Activated naive CD4-positive, alpha-beta T cell treated with anti-CD3 and anti-CD28 coated beads for 36 hours (primary cell): ENCODE measurements at regions not wholly inside any gene's neighbourhood (a gene's known extent, or its start where the extent isn't known, plus 50 kb on each side); places are given as distances from the start of the nearest gene placed in this dataset.

ENCODE experiments used
- CTCF ChIA-PET: fragments of 350-600 bp; sonication (Branson Sonifier 250); formaldehyde crosslinking; loops from one replicate; lab custom pipeline; 2021; ENCODE audit warnings: antibody characterized with exemption; lab: Charles Lee
- DNase-seq: peaks from one replicate; pipeline ENCODE4 v3.0.0-alpha.2; 2020
- H3K27ac Mint-ChIP-seq: one replicate; pipeline ENCODE4 v1.8.0; 2021; ENCODE audit warnings: mild to moderate bottlenecking, mixed read lengths
- H3K27me3 Mint-ChIP-seq: one replicate; pipeline ENCODE4 v1.8.0; 2021; ENCODE audit warnings: low read depth, mixed read lengths
- H3K36me3 Mint-ChIP-seq: one replicate; pipeline ENCODE4 v1.8.0; 2021; ENCODE audit warnings: low read depth, mixed read lengths
- H3K4me1 Mint-ChIP-seq: one replicate; pipeline ENCODE4 v1.8.0; 2021; ENCODE audit warnings: low read depth, mixed read lengths
- H3K4me3 Mint-ChIP-seq: one replicate; pipeline ENCODE4 v1.8.0; 2021; ENCODE audit warnings: mild to moderate bottlenecking, moderate library complexity, mixed read lengths
- H3K9me3 Mint-ChIP-seq: one replicate; pipeline ENCODE4 v1.8.0; 2021; ENCODE audit warnings: mixed read lengths
- intact Hi-C: fragments of 100-400 bp; cut with micrococcal nuclease; formaldehyde crosslinking; loops from one replicate; pipeline ENCODE4 v1.15.1; 2023

DNA sequence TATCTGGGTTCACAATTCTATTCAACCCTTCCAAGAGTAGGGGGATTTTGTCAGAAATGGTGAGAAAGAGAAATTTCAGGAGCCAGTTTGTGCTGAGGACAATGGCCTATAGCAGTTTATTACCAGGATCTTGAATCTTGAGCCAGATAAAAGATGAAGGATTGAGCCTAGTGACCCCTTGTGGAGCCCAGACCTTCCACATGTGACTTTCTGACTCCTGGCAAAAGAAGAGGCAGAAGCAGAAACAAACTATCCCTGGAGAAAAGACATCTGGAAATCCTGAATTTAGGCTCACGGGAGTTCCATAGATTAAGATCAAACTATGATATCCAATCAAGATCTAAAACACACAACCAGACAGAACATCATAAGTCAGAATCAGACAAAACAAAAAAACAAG, 60.9 kb upstream of the CHRM2 start:
- Mint-ChIP-seq H3K27me3 (no peaks in the 10 kb centered on the region), H3K27ac (no peak overlapping the region), H3K4me3 (no peak overlapping the region), H3K4me1 (no peaks in the 10 kb centered on the region), H3K9me3 (peaks cover 15% of the 10 kb centered on the region), H3K36me3 (no peaks in the 10 kb centered on the region)
- intact Hi-C loops, result no loop called here
- CTCF ChIA-PET, result no interaction called here
- DNase-seq, result no peak

GRCh38 chr7:136803028-136803427, 65.4 kb upstream of the CHRM2 start:
- no peak overlapping the region for H3K4me3 Mint-ChIP-seq
- CTCF ChIA-PET, result no interaction called here
- intact Hi-C loops, result no loop called here

GRCh38 chr7:136783934-136784333, 84.5 kb upstream of the CHRM2 start:
- intact Hi-C loops, result no loop called here

More at GRCh38 chr7:136803028-136803427, 65.4 kb upstream of the CHRM2 start:
- DNase-seq, result no peak
- no peaks in the 10 kb centered on the region for H3K36me3 Mint-ChIP-seq
- peaks cover 9% of the 10 kb centered on the region for H3K9me3 Mint-ChIP-seq
- no peaks in the 10 kb centered on the region for H3K27me3 Mint-ChIP-seq
- no peak overlapping the region for H3K27ac Mint-ChIP-seq
- no peaks in the 10 kb centered on the region for H3K4me1 Mint-ChIP-seq

GRCh38 chr7:136741941-136742340, 126.5 kb upstream of the CHRM2 start:
- CTCF ChIA-PET, result no interaction called here
- H3K4me3 Mint-ChIP-seq, result no peak overlapping the region
- no peak overlapping the region for H3K27ac Mint-ChIP-seq
- H3K27me3 Mint-ChIP-seq, result no peaks in the 10 kb centered on the region
- H3K9me3 Mint-ChIP-seq, result peaks cover 14% of the 10 kb centered on the region
- H3K4me1 Mint-ChIP-seq, result no peaks in the 10 kb centered on the region
- no peaks in the 10 kb centered on the region for H3K36me3 Mint-ChIP-seq
- no peak for DNase-seq
- intact Hi-C loops, result no loop called here

More at GRCh38 chr7:136783934-136784333, 84.5 kb upstream of the CHRM2 start:
- CTCF ChIA-PET, result no interaction called here
- Mint-ChIP-seq H3K9me3 (peaks cover 3% of the 10 kb centered on the region), H3K27ac (no peak overlapping the region), H3K4me3 (no peak overlapping the region), H3K27me3 (no peaks in the 10 kb centered on the region), H3K36me3 (no peaks in the 10 kb centered on the region), H3K4me1 (no peaks in the 10 kb centered on the region)
- DNase-seq, result no peak

GRCh38 chr7:136728945-136729344, 139.5 kb upstream of the CHRM2 start:
- intact Hi-C loops, result no loop called here

DNA sequence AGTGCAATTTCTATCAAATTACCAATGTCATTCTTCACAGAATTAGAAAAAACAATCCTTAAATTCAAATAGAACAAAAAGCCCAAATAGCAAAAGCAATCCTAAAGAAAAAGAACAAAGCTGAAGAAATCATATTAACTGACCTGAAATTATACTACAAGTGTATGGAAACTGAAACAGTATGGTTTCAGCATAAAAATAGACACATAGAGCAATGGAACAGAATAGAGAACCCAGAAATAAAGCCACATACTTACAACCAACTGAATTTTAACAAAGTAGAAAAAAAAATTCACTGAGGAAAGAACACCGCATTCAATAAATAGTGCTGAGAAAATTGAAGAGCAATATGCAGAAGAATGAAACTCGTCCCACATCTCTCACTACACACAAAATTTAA, 142.0 kb upstream of the CHRM2 start:
- CTCF ChIA-PET, result no interaction called here
- H3K9me3 Mint-ChIP-seq, result peaks cover 7% of the 10 kb centered on the region
- no peak for DNase-seq

More at GRCh38 chr7:136728945-136729344, 139.5 kb upstream of the CHRM2 start:
- no peaks in the 10 kb centered on the region for H3K27me3 Mint-ChIP-seq
- no peak overlapping the region for H3K27ac Mint-ChIP-seq
- H3K36me3 Mint-ChIP-seq, result no peaks in the 10 kb centered on the region
- CTCF ChIA-PET, result no interaction called here
- DNase-seq, result no peak
- no peak overlapping the region for H3K4me3 Mint-ChIP-seq
- no peaks in the 10 kb centered on the region for H3K4me1 Mint-ChIP-seq
- peaks cover 14% of the 10 kb centered on the region for H3K9me3 Mint-ChIP-seq

GRCh38 chr7:136717910-136718557, 150.4 kb upstream of the CHRM2 start:
- H3K27ac Mint-ChIP-seq, result no peak overlapping the region
- H3K27me3 Mint-ChIP-seq, result no peaks in the 10 kb centered on the region
- H3K9me3 Mint-ChIP-seq, result peaks cover 13% of the 10 kb centered on the region
- intact Hi-C loops, result no loop called here
- no peaks in the 10 kb centered on the region for H3K36me3 Mint-ChIP-seq
- H3K4me3 Mint-ChIP-seq, result no peak overlapping the region
- no peak for DNase-seq
- H3K4me1 Mint-ChIP-seq, result no peaks in the 10 kb centered on the region
- CTCF ChIA-PET, result interaction anchor here (0.9 kb wide), 1 partner anchor 9 kb away, joined by 3 read pairs; no protein-coding TSS in a partner anchor

More for the DNA sequence above, 142.0 kb upstream of the CHRM2 start:
- Mint-ChIP-seq H3K4me1 (no peaks in the 10 kb centered on the region), H3K27ac (no peak overlapping the region), H3K36me3 (no peaks in the 10 kb centered on the region), H3K4me3 (no peak overlapping the region), H3K27me3 (no peaks in the 10 kb centered on the region)
- intact Hi-C loops, result no loop called here

DNA sequence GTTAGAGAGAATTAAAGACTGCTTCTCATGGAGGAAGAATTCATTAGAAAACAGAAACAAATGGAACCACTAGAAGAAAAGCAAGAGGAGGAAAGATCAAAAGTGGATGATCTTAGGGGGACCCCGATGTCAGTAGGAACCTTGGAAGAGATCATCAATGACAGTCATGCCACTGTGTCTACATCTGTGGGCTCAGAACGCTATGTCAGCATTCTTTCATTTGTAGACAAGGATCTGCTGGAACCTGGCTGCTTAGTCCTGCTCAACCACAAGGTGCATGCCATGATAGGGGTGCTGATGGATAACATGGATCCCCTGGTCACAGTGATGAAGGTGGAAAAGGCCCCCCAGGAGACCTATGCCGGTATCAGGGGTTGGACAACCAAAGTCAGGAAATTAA, 154.4 kb upstream of the CHRM2 start:
- no peak overlapping the region for H3K27ac Mint-ChIP-seq

DNA sequence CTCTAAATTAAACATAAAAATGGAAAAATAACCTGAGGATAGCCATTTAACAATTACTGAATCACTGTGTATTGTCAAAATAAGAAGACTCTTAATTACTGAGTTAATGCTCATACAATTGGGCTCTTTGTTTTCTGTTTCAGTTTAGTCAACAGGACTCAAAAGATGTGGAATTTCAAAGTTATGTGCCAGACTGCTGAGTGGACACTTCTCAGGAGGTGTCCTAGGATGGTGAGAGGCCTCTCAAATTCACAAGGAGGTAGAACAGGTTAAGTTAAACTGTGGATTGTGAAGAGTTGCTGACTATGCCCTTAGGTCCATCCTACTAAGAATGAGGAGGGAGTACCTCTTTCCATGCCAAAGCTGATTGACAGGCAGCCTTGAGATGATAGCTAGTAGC, 157.7 kb upstream of the CHRM2 start:
- CTCF ChIA-PET, result no interaction called here
- no peak for DNase-seq
- Mint-ChIP-seq H3K27ac (no peak overlapping the region), H3K27me3 (no peaks in the 10 kb centered on the region), H3K4me1 (no peaks in the 10 kb centered on the region), H3K9me3 (peaks cover 15% of the 10 kb centered on the region), H3K4me3 (no peak overlapping the region), H3K36me3 (no peaks in the 10 kb centered on the region)
- intact Hi-C loops, result no loop called here

More for the DNA sequence above, 154.4 kb upstream of the CHRM2 start:
- no peak overlapping the region for H3K4me3 Mint-ChIP-seq
- H3K4me1 Mint-ChIP-seq, result no peaks in the 10 kb centered on the region
- intact Hi-C loops, result no loop called here
- CTCF ChIA-PET, result no interaction called here
- H3K9me3 Mint-ChIP-seq, result peaks cover 13% of the 10 kb centered on the region
- no peaks in the 10 kb centered on the region for H3K27me3 Mint-ChIP-seq
- no peak for DNase-seq
- H3K36me3 Mint-ChIP-seq, result no peaks in the 10 kb centered on the region

DNA sequence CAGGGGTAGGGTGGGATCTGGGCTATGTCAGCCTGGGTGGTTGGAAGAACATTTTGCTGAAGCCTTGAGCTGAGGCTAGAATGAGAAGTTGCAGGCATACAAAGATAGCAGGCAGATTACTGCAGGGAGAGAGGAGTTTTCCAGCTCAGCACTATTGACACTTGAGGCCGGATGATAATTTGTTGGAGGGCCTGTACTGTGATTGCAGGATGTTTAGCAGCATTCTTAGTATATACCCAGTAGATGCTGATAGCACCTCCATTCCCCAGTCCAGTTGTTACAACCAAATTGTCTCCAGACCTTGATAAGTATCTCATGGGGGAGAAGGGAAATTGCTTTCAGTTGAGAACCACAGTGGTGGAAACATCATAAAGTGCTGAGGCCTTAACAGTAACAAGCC, 158.6 kb upstream of the CHRM2 start:
- no peaks in the 10 kb centered on the region for H3K4me1 Mint-ChIP-seq
- CTCF ChIA-PET, result interaction anchor here (0.7 kb wide), 1 partner anchor 8 kb away, joined by 3 read pairs; no protein-coding TSS in a partner anchor

GRCh38 chr7:136702913-136703312, 165.5 kb upstream of the CHRM2 start:
- Mint-ChIP-seq H3K27ac (no peak overlapping the region), H3K4me3 (no peak overlapping the region), H3K36me3 (no peaks in the 10 kb centered on the region), H3K9me3 (peaks cover 6% of the 10 kb centered on the region), H3K4me1 (no peaks in the 10 kb centered on the region), H3K27me3 (no peaks in the 10 kb centered on the region)
- CTCF ChIA-PET, result no interaction called here
- no peak for DNase-seq
- intact Hi-C loops, result no loop called here

More for the DNA sequence above, 158.6 kb upstream of the CHRM2 start:
- no peak for DNase-seq
- H3K36me3 Mint-ChIP-seq, result no peaks in the 10 kb centered on the region
- H3K4me3 Mint-ChIP-seq, result no peak overlapping the region
- peaks cover 17% of the 10 kb centered on the region for H3K9me3 Mint-ChIP-seq
- intact Hi-C loops, result no loop called here
- no peaks in the 10 kb centered on the region for H3K27me3 Mint-ChIP-seq
- H3K27ac Mint-ChIP-seq, result no peak overlapping the region

GRCh38 chr7:136698977-136699376, 169.5 kb upstream of the CHRM2 start:
- Mint-ChIP-seq H3K27me3 (no peaks in the 10 kb centered on the region), H3K36me3 (no peaks in the 10 kb centered on the region), H3K9me3 (peaks cover 7% of the 10 kb centered on the region), H3K4me1 (no peaks in the 10 kb centered on the region), H3K4me3 (no peak overlapping the region), H3K27ac (no peak overlapping the region)
- no peak for DNase-seq
- CTCF ChIA-PET, result interaction anchor here (0.6 kb wide), 1 partner anchor 21 kb away, joined by 3 read pairs; no protein-coding TSS in a partner anchor
- intact Hi-C loops, result no loop called here

DNA sequence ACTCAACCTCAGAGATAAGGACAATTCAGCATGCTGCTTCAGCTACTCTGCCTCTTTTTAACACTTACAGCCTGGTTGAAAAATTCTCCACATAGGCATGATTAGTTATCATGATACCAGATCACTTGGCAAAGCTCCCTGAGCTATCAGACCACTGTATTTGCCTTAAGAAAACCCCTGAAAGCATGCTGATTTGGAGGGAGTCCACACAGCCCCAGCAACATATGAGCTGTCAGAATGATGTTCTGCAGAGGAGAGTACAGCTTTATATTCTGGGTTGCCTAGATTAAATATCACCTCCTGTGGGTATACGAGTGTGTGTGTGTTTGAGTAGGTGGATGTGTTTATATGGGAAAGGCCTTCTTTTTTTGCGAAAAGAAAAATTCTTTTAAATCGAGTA, 170.2 kb upstream of the CHRM2 start:
- intact Hi-C loops, result no loop called here
- CTCF ChIA-PET, result no interaction called here
- Mint-ChIP-seq H3K36me3 (no peaks in the 10 kb centered on the region), H3K4me1 (no peaks in the 10 kb centered on the region), H3K9me3 (peaks cover 4% of the 10 kb centered on the region), H3K27me3 (no peaks in the 10 kb centered on the region), H3K4me3 (no peak overlapping the region), H3K27ac (no peak overlapping the region)
- no peak for DNase-seq
